OCI-M1 (cell line): ENCODE measurements at regions not wholly inside any gene's neighbourhood (a gene's known extent, or its start where the extent isn't known, plus 50 kb on each side); places are given as distances from the start of the nearest gene placed in this dataset.
"Not testable (repeated sequence)": the region's sequence is repeated elsewhere in the genome, so short reads cannot be mapped to it uniquely, and the experiment has no call there.

Experiments used
- DNase-seq: peaks from one replicate; lab custom pipeline; 2025; lab: John Stamatoyannopoulos, UW

- DNase-seq, result no peak
Measured at GRCh38 chr6:120355822-120356221, 978.5 kb downstream of the TBC1D32 start.

GRCh38 chr6:120354452-120355098, 979.7 kb downstream of the TBC1D32 start:
- DNase-seq, result peak; percentile 73

GRCh38 chr6:120352491-120352890, 981.8 kb downstream of the TBC1D32 start:
- DNase-seq, result no peak

GRCh38 chr6:120348926-120349325, 985.4 kb downstream of the TBC1D32 start:
- DNase-seq, result no peak

- no peak for DNase-seq
Measured at GRCh38 chr6:120328521-120328920, 979.0 kb upstream of the MAN1A1 start.

- DNase-seq, result peak; percentile 74
Measured at GRCh38 chr6:120320481-120321162, 971.1 kb upstream of the MAN1A1 start.

GRCh38 chr6:120304223-120304622, 954.7 kb upstream of the MAN1A1 start:
- DNase-seq, result no peak

GRCh38 chr6:120303527-120303926, 954.0 kb upstream of the MAN1A1 start:
- no peak for DNase-seq

GRCh38 chr6:120302041-120302440, 952.5 kb upstream of the MAN1A1 start:
- no peak for DNase-seq

GRCh38 chr6:120290964-120291363, 941.4 kb upstream of the MAN1A1 start:
- DNase-seq, result peak; percentile 87

- DNase-seq, result no peak
Measured at GRCh38 chr6:120282005-120282404, 932.4 kb upstream of the MAN1A1 start.

GRCh38 chr6:120279466-120280167, 930.1 kb upstream of the MAN1A1 start:
- no peak for DNase-seq

- DNase-seq, result no peak
Measured at GRCh38 chr6:120278689-120279396, 929.3 kb upstream of the MAN1A1 start.

GRCh38 chr6:120274547-120274946, 925.0 kb upstream of the MAN1A1 start:
- peak; percentile 50 for DNase-seq

- DNase-seq, result no peak
Measured at GRCh38 chr6:120273411-120273810, 923.9 kb upstream of the MAN1A1 start.

GRCh38 chr6:120272038-120272437, 922.5 kb upstream of the MAN1A1 start:
- no peak for DNase-seq

- not testable (repeated sequence) for DNase-seq
Measured at GRCh38 chr6:120268256-120268655, 918.7 kb upstream of the MAN1A1 start.

GRCh38 chr6:120262354-120262753, 912.8 kb upstream of the MAN1A1 start:
- DNase-seq, result peak; percentile 23

GRCh38 chr6:120260636-120261035, 911.1 kb upstream of the MAN1A1 start:
- no peak for DNase-seq

GRCh38 chr6:120254651-120255050, 905.1 kb upstream of the MAN1A1 start:
- no peak for DNase-seq

GRCh38 chr6:120248451-120248850, 898.9 kb upstream of the MAN1A1 start:
- no peak for DNase-seq

GRCh38 chr6:120237221-120237620, 887.7 kb upstream of the MAN1A1 start:
- DNase-seq, result no peak

- DNase-seq, result no peak
Measured at GRCh38 chr6:120230008-120230407, 880.4 kb upstream of the MAN1A1 start.
